HG02884 (cell line): ENCODE measurements at regions not wholly inside any gene's neighbourhood (a gene's known extent, or its start where the extent isn't known, plus 50 kb on each side); places are given as distances from the start of the nearest gene placed in this dataset.

Experiments
- ATAC-seq: cut with Tn5 transposase; IDR thresholded peaks from one replicate; pipeline ENCODE4 v1.9.1; 2021; ENCODE audit warnings: mild to moderate bottlenecking, moderate library complexity; ENCODE audit not compliant: unreplicated experiment

- ATAC-seq = no peak
These were observed 219.5 kb upstream of the DTNBP1 start for GRCh38 chr6:15882345-15882744.

GRCh38 chr6:15881150-15881549 lies 218.3 kb upstream of the DTNBP1 start:
- ATAC-seq = no peak

GRCh38 chr6:15880262-15880973 lies 217.6 kb upstream of the DTNBP1 start:
- no peak for ATAC-seq

DNA sequence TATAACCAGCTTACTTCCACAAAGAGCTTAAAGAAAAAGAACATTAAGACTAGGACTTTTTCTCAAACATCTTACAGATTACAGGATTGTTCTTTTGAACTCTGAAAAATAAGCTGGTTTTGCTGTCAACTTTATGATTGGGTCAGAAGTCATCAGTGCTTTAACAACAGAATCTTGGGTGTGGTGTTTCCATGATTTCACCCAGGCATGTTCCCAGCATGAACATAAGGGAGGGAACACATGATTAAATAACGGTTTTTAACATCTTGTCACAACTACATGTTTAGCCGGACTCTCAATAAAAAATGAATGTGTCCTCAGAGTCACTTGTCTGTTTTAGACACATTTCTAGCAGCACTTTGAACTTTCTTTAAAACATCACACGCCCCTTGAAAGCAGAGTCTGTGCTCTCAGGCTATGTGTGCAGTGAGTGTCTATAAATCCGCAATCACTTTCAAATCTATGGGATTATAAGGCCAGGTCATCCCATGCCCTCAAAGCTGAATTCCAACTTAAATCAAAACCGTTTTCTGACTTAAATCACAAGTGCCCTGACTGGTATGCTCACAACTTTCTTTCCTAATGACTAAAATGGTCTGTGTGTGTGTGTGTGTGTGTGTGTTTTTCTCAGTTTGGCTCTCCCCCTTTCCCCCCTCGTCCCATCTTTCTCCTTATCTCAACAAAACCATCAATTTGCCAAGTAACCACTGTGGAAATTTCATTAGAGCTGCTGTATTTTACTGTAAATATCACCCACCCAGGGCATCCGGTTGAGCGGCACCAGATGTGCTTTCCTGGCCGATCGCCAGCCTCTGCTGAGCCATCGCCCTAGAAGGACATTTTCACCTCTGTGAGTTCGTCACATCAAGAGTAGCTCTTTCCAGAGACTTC lies 216.8 kb upstream of the DTNBP1 start:
- ATAC-seq = peak; percentile 66

DNA sequence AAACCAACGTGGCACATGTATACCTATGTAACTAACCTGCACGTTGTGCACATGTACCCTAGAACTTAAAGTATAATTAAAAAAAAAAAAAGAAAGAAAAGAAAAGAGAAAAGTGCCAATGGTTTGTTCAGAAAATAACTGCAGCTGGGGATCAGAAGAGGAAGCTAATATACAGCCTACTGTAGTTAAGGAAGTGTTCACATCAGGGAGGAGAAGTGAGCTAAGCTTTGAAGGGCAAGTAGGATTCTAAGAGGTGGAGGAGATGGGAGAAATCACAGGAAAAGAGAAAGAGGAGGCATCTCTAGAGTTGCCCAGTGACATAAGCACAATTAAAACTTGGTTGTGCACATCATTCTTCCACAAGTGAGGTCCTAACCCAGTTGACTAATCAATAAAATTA lies 214.4 kb upstream of the DTNBP1 start:
- ATAC-seq = no peak

DNA sequence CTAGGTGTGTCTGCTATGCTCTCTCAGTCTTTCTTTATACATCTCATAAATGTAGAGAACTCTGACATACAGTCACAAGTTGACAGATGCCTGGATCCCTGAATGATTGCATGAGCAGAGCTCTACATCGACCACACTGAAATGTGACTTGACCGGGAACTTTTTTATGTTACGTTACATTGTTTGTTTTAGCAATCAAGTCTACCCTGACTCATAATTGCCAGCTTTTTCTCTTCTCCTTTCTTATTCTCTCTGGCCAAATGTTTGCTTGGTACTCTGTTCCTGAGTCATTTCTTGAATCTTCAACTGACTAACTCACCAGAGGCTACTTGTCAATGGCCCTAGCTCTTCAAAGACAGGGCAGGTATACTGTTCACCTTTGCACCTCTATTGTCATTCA lies 213.6 kb upstream of the DTNBP1 start:
- ATAC-seq = peak; percentile 75

- ATAC-seq = no peak
These were observed 213.0 kb upstream of the DTNBP1 start for GRCh38 chr6:15875797-15876196.

DNA sequence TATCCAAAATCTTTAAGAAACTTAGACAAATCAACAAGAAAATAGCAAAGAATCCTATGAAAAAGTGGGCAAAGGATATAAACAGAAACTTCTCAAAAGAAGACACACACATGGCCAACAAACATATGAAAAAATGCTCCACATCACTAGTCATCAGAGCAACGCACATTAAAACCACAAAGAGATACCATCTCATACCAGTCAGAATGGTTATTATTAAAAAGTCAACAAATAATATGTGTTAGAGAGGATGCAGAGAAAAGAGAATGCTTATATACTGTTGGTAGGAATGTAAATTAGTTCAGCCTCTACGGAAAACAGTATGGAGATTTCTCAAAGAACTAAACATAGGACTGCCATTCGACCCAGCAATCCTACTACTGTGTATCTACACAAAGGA lies 212.0 kb upstream of the DTNBP1 start:
- ATAC-seq = no peak

- no peak for ATAC-seq
These were observed 211.5 kb upstream of the DTNBP1 start for GRCh38 chr6:15874326-15874725.

GRCh38 chr6:15872241-15873103 lies 209.6 kb upstream of the DTNBP1 start:
- ATAC-seq = no peak

DNA sequence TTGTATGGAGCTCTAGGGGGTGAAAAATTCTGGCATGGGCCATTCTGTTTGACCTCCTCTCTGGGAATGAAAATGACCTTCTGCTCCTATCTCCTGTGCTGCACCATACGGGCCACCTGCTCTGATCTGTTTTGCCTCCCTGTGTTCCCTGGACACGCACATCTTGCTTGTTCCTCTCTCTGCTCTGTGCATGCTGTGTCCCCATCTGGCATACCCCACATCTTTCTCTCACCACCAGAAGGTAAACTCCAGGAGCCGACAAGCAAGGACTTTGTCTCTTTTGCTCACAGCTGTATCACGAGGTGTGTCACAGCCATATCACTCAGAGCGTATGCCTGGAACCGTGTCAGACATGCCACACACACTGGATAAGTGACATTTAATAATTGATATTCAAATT lies 208.4 kb upstream of the DTNBP1 start:
- no peak for ATAC-seq

DNA sequence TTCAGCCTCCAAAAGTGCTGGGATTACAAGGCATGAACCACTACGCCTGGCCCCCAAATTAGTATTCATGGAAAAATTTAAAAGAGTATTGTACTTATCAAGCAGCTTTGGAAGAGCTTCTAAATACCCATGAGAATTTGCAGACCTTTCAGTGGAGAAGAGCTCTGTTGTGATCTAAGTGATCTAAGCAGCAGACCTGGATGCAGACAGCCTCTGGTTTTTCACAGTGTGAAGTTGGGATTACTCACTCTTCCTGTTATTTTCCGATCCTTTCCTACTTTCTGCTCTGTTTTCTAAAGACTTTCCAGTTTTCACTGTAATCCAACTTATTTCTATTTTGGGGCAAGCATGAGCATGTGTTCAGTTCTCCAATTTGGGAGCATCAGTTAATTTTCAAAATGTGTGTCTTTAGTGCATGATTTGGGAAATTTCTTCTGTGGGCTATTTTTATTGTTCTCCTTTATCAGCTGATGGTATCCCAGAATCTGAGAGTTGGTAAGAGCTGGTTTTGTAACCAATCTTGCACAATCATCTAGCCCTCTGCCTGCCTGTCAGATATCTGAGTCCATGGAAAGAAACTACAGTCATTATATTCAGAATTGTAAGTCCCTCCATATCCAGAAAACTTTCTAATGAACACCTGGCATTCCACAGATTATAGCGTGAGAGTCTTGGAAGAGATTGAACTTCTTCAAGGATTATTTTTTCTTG lies 207.7 kb upstream of the DTNBP1 start:
- no peak for ATAC-seq

DNA sequence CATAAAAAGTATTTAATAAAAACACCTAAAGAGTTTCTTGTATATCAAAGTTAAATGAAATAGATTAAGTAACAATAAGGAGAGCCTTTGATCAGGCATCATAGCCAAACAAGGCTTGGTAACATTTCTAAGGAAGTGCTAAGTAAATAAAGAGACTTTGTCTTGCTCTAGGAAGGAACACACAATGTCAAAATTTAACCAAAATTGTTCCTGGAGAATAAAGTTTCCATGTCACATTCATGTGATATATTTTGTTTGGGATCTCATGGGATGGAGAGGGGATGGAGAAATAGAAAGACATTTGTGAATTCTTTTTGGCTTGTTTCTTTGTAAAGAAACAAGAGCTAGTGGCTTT lies 201.9 kb upstream of the DTNBP1 start:
- no peak for ATAC-seq

GRCh38 chr6:15864038-15864707 lies 201.3 kb upstream of the DTNBP1 start:
- no peak for ATAC-seq

DNA sequence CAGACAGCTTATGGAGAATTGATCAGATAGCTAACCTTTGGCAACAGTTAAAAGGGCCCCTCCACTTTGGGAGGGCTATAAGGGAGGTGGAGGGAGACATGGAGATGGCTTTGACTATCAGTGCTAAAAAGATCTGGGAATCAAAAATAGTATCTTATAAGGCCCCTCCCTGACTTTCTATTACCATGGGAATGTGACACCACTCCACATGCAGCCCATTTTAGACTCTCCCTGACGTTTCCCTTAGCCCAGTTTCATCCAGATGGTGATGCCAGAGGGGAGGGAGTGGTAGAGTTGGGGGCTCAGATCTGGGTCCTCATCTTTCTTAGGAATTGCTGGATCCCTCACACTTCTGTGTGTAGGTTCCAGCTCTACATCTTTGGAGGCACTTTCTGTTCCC lies 200.0 kb upstream of the DTNBP1 start:
- no peak for ATAC-seq

- ATAC-seq = no peak
These were observed 198.7 kb upstream of the DTNBP1 start for GRCh38 chr6:15861486-15861885.

DNA sequence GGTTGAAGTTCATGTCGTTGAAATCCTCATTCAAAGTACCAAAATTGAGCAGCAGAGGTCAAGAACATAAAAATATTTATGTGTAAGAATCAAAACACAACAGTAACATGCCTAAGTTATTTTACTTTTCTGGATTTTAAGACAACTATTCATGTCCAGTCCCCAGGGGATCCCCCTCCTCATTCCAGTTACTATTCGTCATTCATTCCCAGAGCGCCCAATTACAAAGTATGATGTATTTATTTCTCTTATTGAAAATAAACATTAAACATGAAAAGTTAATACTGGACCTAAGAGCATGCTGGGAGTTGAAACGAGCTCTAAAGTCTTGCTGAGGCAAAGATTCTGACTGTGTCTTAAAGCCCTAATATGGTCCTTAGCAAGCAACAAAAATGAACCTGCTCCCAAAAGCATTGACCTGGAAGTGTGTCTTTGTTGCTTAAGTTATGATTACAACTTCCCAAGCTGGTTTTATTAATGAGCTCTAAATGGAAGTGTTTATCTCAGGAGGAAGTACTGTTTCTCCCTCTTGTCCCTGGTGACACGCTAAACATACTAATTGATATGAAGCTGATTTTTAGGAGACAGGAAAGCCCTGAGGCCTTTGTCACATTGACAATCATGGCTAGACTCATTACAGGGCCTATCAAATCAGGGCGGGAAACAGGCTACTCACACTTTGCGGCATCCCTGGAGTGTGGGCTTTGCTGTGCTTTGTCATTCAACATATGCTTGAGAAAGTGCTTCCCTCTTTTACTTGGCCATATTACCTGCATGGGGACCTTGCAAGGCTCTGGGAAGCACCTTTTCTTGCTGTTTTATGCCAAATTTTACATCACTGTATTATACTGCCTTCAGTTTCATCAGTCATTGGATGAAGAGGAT lies 192.2 kb upstream of the DTNBP1 start:
- no peak for ATAC-seq

GRCh38 chr6:15854378-15854777 lies 191.6 kb upstream of the DTNBP1 start:
- ATAC-seq = no peak

DNA sequence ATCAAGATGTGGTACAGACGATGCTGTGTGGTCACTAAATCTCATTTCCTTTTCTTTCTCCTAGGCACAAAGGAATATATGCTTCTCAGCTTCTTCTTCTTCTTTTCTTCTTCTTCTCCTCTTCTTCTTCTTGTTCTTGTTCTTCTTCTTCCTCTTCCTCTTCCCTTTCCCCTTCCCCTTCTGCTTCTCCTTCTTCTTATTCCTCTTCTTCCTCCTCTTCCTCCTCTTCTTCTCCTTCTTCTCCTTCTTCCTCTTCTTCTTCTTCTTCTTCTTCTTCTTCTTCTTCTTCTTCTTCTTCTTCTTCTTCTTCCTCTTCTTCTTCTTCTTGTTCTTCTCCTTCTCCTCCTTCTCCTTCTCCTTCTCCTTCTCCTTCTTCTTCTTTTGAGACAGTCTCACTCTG lies 190.4 kb upstream of the DTNBP1 start:
- ATAC-seq = no peak
